GM23338 (cell line): ENCODE measurements at regions not wholly inside any gene's neighbourhood (a gene's known extent, or its start where the extent isn't known, plus 50 kb on each side); places are given as distances from the start of the nearest gene placed in this dataset.

Experiments
- CREB1 ChIP-seq: fragments of 250-450 bp; sonication (Bioruptor Pico); IDR thresholded peaks from 2 replicates; pipeline ENCODE4 v1.5.0; 2020; ENCODE audit warnings: low read depth, mild to moderate bottlenecking, moderate library complexity
- CTCF ChIP-seq, 2 experiments: fragments of 200-600 bp in 1 of 2; sonication (generic) in 1 of 2; conservative IDR thresholded peaks; 2 replicates each; pipeline versions ENCODE4 v1.5.1 to v1.6.1; 2016 to 2017; ENCODE audit warnings: antibody characterized with exemption in 2 of 2, low read depth in 2 of 2, mild to moderate bottlenecking in 2 of 2, moderate library complexity in 1 of 2
- ETS1 ChIP-seq: IDR thresholded peaks from 2 replicates; pipeline ENCODE4 v1.6.1; 2016; ENCODE audit warnings: antibody characterized with exemption
- EZH2 ChIP-seq: fragments of 200-600 bp; sonication (generic); IDR thresholded peaks from one replicate; pipeline ENCODE4 v1.8.0; 2017; ENCODE audit warnings: antibody characterized with exemption, mild to moderate bottlenecking, low read depth; ENCODE audit not compliant: unreplicated experiment
- EZH2phosphoT487 ChIP-seq: fragments of 200-600 bp; sonication (generic); IDR thresholded peaks from one replicate; pipeline ENCODE4 v1.8.1; 2018; ENCODE audit warnings: antibody characterized with exemption; ENCODE audit not compliant: unreplicated experiment
- JUNB ChIP-seq: IDR thresholded peaks from one replicate; pipeline ENCODE4 v1.6.1; 2016; ENCODE audit warnings: antibody characterized with exemption; ENCODE audit not compliant: unreplicated experiment
- NANOG ChIP-seq: IDR thresholded peaks from 2 replicates; pipeline ENCODE4 v1.6.1; 2016; ENCODE audit warnings: antibody characterized with exemption, borderline replicate concordance
- POLR2AphosphoS5 ChIP-seq: IDR thresholded peaks from 2 replicates; pipeline ENCODE4 v1.6.1; 2016; ENCODE audit warnings: antibody characterized with exemption, low read depth
- REST ChIP-seq: IDR thresholded peaks from one replicate; pipeline ENCODE4 v1.6.1; 2018; ENCODE audit warnings: antibody characterized with exemption; ENCODE audit not compliant: unreplicated experiment
- STAT1 ChIP-seq: IDR thresholded peaks from one replicate; pipeline ENCODE4 v1.6.1; 2016; ENCODE audit warnings: antibody characterized with exemption; ENCODE audit not compliant: unreplicated experiment
- ZNF114 ChIP-seq: fragments of 250-450 bp; sonication (Bioruptor Pico); IDR thresholded peaks from 2 replicates; pipeline ENCODE4 v1.5.0; 2020; ENCODE audit warnings: mild to moderate bottlenecking, moderate library complexity
- ZNF331 ChIP-seq: fragments of 250-450 bp; sonication (Bioruptor Pico); IDR thresholded peaks from 2 replicates; pipeline ENCODE4 v1.5.0; 2020; ENCODE audit warnings: low read depth, mild to moderate bottlenecking, moderate library complexity
- ZNF462 ChIP-seq: fragments of 250-450 bp; sonication (Bioruptor Pico); IDR thresholded peaks from 2 replicates; pipeline ENCODE4 v1.5.0; 2020; ENCODE audit warnings: mild to moderate bottlenecking, moderate library complexity

GRCh38 chrX:116345958-116346357 is 90.4 kb upstream of the SLC6A14 start:
- TF ChIP-seq CTCF (conservative IDR thresholded peaks at IDR 0.05; ENCODE audit: low read depth in 2 of 2) (no peak), POLR2AphosphoS5 (no peak), CREB1 (CRISPR knock-in tag) (no peak), EZH2 (no peak), REST (no peak), EZH2phosphoT487 (no peak), JUNB (no peak), ZNF331 (CRISPR knock-in tag) (no peak), NANOG (no peak), ETS1 (no peak), STAT1 (no peak), ZNF114 (CRISPR knock-in tag) (no peak), ZNF462 (no peak)
